ENCODE measurements at regions not wholly inside any gene's neighbourhood (a gene's known extent, or its start where the extent isn't known, plus 50 kb on each side); places are given as distances from the start of the nearest gene placed in this dataset.

DNA sequence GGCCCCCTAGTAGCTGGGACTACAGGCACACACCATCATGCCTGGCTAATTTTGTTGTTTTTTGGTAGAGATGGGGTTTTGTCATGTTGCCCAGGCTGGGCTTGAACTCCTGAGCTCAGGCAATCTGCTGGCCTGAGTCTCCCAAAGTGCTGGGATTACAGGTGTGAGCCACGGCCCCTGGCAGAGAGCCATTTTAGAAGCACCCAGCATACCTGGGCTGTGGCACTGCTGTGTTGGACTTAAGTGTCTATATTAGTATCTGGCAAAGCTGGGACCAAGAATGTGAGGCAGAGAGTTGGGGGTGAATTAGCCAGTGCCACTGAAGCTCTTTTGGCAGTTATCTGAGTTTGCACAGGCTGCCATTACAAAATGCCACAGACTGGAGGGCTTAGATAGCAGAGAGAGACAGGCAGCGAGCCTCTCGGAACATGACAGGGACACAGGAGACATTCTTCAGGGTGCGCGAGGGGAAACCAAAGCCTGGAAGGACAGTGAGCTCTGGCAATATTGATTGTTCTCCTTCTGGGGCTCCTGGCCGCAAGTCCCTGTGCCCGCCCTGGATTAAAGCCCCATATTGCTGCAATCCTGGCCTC is 87.7 kb upstream of the ALX4 start:
- TF ChIP-seq, protein P1, sequence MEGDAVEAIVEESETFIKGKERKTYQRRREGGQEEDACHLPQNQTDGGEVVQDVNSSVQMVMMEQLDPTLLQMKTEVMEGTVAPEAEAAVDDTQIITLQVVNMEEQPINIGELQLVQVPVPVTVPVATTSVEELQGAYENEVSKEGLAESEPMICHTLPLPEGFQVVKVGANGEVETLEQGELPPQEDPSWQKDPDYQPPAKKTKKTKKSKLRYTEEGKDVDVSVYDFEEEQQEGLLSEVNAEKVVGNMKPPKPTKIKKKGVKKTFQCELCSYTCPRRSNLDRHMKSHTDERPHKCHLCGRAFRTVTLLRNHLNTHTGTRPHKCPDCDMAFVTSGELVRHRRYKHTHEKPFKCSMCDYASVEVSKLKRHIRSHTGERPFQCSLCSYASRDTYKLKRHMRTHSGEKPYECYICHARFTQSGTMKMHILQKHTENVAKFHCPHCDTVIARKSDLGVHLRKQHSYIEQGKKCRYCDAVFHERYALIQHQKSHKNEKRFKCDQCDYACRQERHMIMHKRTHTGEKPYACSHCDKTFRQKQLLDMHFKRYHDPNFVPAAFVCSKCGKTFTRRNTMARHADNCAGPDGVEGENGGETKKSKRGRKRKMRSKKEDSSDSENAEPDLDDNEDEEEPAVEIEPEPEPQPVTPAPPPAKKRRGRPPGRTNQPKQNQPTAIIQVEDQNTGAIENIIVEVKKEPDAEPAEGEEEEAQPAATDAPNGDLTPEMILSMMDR (IDR thresholded peaks at IDR 0.05), result no peak
- TF ChIP-seq POLR2A (IDR thresholded peaks at IDR 0.05) (no peak), EP300 (IDR thresholded peaks at IDR 0.05) (no peak), POLR2AphosphoS5 (IDR thresholded peaks at IDR 0.05) (no peak)

All from upper lobe of left lung (tissue), 4 donors.